GM12875 (cell line): ENCODE measurements at regions not wholly inside any gene's neighbourhood (a gene's known extent, or its start where the extent isn't known, plus 50 kb on each side); places are given as distances from the start of the nearest gene placed in this dataset.
"Not testable (repeated sequence)": the region's sequence is repeated elsewhere in the genome, so short reads cannot be mapped to it uniquely, and the experiment has no call there.

ENCODE experiments used
- H3K4me3 ChIP-seq: one replicate; pipeline ENCODE4 v1.5.1; 2011; ENCODE audit warnings: low read depth, low read length, control low read depth
- CTCF ChIP-seq: IDR thresholded peaks from 2 replicates; pipeline ENCODE4 v1.5.1; 2011; ENCODE audit warnings: low read depth, mild to moderate bottlenecking, control low read depth, inconsistent platforms, low read length, moderate library complexity, borderline replicate concordance; ENCODE audit not compliant: insufficient read depth

- no peak overlapping the region for H3K4me3 ChIP-seq
- TF ChIP-seq CTCF: no peak
Observed at GRCh38 chr12:72146495-72146894, 125.7 kb upstream of the TRHDE start.

- H3K4me3 ChIP-seq: no peak overlapping the region
- TF ChIP-seq CTCF: no peak
Observed at GRCh38 chr12:72148709-72149108, 123.5 kb upstream of the TRHDE start.

DNA sequence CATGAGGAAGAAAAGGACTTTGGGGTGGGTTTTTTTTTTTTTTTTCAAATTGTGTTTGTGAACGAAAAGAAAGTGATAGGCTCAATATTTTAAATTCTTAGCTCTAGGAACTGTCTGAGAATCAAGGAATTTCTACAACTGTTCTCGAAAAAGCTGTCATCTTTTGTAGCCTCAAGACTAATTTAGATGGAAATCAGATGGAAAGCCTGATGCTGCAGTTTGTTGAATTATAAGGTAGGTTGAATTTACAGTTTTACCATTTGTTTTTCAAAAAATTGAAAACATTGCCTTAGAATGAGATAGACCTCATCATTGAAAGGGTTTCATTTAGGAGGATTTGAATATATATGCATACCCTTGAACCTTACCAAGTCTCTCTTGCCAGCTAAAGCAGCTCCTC lies 109.3 kb upstream of the TRHDE start:
- TF ChIP-seq CTCF: no peak
- H3K4me3 ChIP-seq: no peak overlapping the region

DNA sequence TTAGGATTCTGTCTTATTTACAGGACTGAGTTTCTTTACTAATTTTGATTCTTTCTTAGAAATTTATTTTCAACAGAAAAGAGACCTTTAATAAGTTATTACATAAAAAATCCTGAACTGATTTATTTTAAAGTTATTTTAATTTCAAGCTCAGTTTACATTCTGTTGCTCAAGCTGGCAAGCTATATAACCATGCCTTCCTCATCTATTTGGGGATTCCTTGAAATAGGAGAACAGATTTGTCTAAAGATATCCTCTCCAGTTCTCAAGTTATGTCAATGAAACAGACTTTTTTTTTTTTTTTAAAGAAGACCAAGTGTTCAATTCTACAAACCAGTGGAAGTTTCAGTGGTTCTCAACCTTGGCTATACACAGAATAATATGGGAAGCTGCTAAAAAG lies 103.3 kb upstream of the TRHDE start:
- TF ChIP-seq CTCF: no peak
- no peak overlapping the region for H3K4me3 ChIP-seq

DNA sequence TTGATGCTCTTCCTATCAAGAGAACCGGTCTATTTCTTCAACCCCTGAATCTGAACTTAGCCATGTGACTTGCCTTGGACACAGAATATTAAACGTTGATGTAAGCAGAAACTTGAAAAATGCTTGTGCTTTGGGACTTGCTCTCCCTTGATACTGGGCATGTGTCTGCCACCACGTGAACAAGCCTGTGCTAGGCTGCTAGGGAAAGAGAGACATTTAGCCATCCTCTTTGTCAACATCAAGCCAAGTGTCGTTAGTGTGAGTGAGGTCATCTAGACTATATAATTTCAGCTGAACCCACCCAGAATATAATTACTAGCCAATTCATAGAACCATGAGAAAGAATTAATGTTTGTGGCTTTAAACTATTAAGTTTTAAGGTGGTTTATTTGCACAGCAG lies 98.2 kb upstream of the TRHDE start:
- TF ChIP-seq CTCF: no peak
- no peak overlapping the region for H3K4me3 ChIP-seq

DNA sequence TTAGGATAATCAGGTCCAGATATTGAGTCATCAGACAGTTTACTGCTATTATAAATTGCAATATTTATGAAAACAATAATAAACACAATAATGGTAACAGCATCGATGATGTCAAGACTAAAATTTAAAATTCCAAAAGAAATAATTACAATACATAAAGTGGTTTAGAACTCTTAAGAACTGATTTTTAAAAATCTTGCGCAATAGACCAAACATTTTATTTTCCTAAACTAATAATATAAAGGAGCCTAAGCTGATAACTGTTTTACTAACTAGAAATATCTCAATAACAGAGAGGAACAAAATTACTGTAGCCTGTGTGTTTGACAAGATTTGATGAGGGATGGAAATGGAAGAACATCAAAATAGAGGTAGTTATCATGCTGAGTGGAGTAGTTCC lies 93.9 kb upstream of the TRHDE start:
- no peak for TF ChIP-seq CTCF
- no peak overlapping the region for H3K4me3 ChIP-seq

- TF ChIP-seq CTCF: no peak
- no peak overlapping the region for H3K4me3 ChIP-seq
Observed at GRCh38 chr12:72178871-72179270, 93.3 kb upstream of the TRHDE start.

- no peak for TF ChIP-seq CTCF
- no peak overlapping the region for H3K4me3 ChIP-seq
Observed at GRCh38 chr12:72179841-72180240, 92.3 kb upstream of the TRHDE start.

- H3K4me3 ChIP-seq: not testable (repeated sequence)
Observed at GRCh38 chr12:72184971-72185533, 87.1 kb upstream of the TRHDE start.
